PC-9 (cell line): ENCODE measurements at regions not wholly inside any gene's neighbourhood (a gene's known extent, or its start where the extent isn't known, plus 50 kb on each side); places are given as distances from the start of the nearest gene placed in this dataset.

Experiments
- BruUV-seq: library from RNA; stranded (reverse); fragments of 400-500 nt; replicated peaks from 2 replicates; lab custom pipeline; 2021; lab: Mats Ljungman, UMichigan
- CTCF ChIA-PET: fragments of 300-600 bp; sonication (Branson Sonifier 250); formaldehyde crosslinking; loops from one replicate; lab custom pipeline; 2022; ENCODE audit warnings: antibody characterized with exemption; lab: Charles Lee
- POLR2A ChIA-PET: fragments of 300-600 bp; sonication (Branson Sonifier 250); formaldehyde crosslinking; loops from one replicate; lab custom pipeline; 2022; ENCODE audit warnings: antibody characterized with exemption; ENCODE audit not compliant: unreplicated experiment; lab: Charles Lee
- DNase-seq, 2 experiments: peaks; one replicate each; pipeline versions ENCODE4 v3.0.0 to v3.0.0-alpha.2; 2015 to 2022; ENCODE audit warnings: mixed read lengths in 1 of 2
- H2AFZ ChIP-seq: fragments of 200-600 bp; sonication (generic); 2 replicates; pipeline ENCODE4 v1.8.1; 2017; ENCODE audit warnings: antibody characterized with exemption
- H3F3A ChIP-seq: fragments of 200-600 bp; sonication (generic); 2 replicates; pipeline ENCODE4 v1.8.1; 2017; ENCODE audit warnings: antibody characterized with exemption, mild to moderate bottlenecking, low read depth; ENCODE audit not compliant: insufficient read depth
- H3K27ac ChIP-seq: fragments of 200-600 bp; sonication (generic); 2 replicates; pipeline ENCODE4 v1.6.1; 2016; ENCODE audit warnings: mixed run types
- H3K27me3 ChIP-seq: fragments of 200-600 bp; sonication (generic); 2 replicates; pipeline ENCODE4 v1.6.1; 2016; ENCODE audit warnings: low read depth, mixed run types; ENCODE audit not compliant: insufficient read depth
- H3K36me3 ChIP-seq: fragments of 200-600 bp; sonication (generic); 2 replicates; pipeline ENCODE4 v1.6.1; 2016; ENCODE audit warnings: low read depth, mixed run types
- H3K4me1 ChIP-seq: fragments of 200-600 bp; sonication (generic); replicated peaks from 2 replicates; pipeline ENCODE4 v1.6.1; 2016; ENCODE audit warnings: mixed run types; ENCODE audit not compliant: insufficient read depth
- H3K4me2 ChIP-seq: fragments of 200-600 bp; sonication (generic); 2 replicates; pipeline ENCODE4 v1.6.1; 2017; ENCODE audit warnings: mixed run types
- H3K4me3 ChIP-seq: fragments of 200-600 bp; sonication (generic); 2 replicates; pipeline ENCODE4 v1.6.1; 2016; ENCODE audit warnings: mixed run types
- H3K79me2 ChIP-seq: fragments of 200-600 bp; sonication (generic); 2 replicates; pipeline ENCODE4 v1.6.1; 2017; ENCODE audit warnings: low read depth, mixed run types
- H3K9me2 ChIP-seq: fragments of 200-600 bp; sonication (generic); 2 replicates; pipeline ENCODE4 v1.8.1; 2017; ENCODE audit warnings: mild to moderate bottlenecking; ENCODE audit not compliant: insufficient read depth
- H3K9me3 ChIP-seq: fragments of 200-600 bp; sonication (generic); 2 replicates; pipeline ENCODE4 v1.8.1; 2016; ENCODE audit warnings: low read depth; ENCODE audit not compliant: insufficient read depth
- H4K20me1 ChIP-seq: fragments of 200-600 bp; sonication (generic); 2 replicates; pipeline ENCODE4 v1.8.1; 2017; ENCODE audit not compliant: insufficient read depth
- CTCF ChIP-seq: fragments of 200-600 bp; sonication (generic); conservative IDR thresholded peaks from 2 replicates; pipeline ENCODE4 v1.6.1; 2017; ENCODE audit warnings: mixed run types, antibody characterized with exemption, mild to moderate bottlenecking, moderate library complexity
- EZH2 ChIP-seq: fragments of 200-600 bp; sonication (generic); IDR thresholded peaks from 2 replicates; pipeline ENCODE4 v1.8.0; 2017; ENCODE audit warnings: antibody characterized with exemption, low read depth
- intact Hi-C: fragments of 100-400 bp; cut with micrococcal nuclease; formaldehyde crosslinking; loops from one replicate; pipeline ENCODE4 v1.10.0; 2022; ENCODE audit not compliant: unreplicated experiment

GRCh38 chr14:65354715-65355114 is 57.8 kb upstream of the FUT8 start:
- Histone ChIP-seq H3K36me3 (peaks cover 3% of the 10 kb centered on the region; the same call in 1 of the 2 replicates), H3K27ac (peak overlapping the region; percentile 95), H2AFZ (no peak overlapping the region)

GRCh38 chr14:65356327-65356836 is 56.1 kb upstream of the FUT8 start:
- Histone ChIP-seq H3K9me3 (no peaks in the 10 kb centered on the region; the same call in 1 of the 2 replicates), H3F3A (peaks cover 43% of the 10 kb centered on the region), H4K20me1 (no peaks in the 10 kb centered on the region), H3K4me2 (peak overlapping the region; percentile 82), H3K9me2 (no peaks in the 10 kb centered on the region), H3K4me1 (peaks cover 82% of the 10 kb centered on the region), H3K79me2 (peaks cover 20% of the 10 kb centered on the region), H3K27me3 (no peaks in the 10 kb centered on the region), H3K27ac (peak overlapping the region; percentile 95), H3K36me3 (peaks cover 3% of the 10 kb centered on the region; the same call in 1 of the 2 replicates), H2AFZ (peak overlapping the region; percentile 17; the same call in 1 of the 2 replicates), H3K4me3 (peak overlapping the region; percentile 54)
- TF ChIP-seq CTCF: no peak; the same call in 1 of the 2 replicates
- no peak for TF ChIP-seq EZH2
- intact Hi-C loops: loop anchor here (1.0 to 2.0 kb wide), 10 partner anchors 22 to 254 kb away; partner anchors contain the start of genes FUT8 and MAX
- peak; percentile 97 to 100 for DNase-seq
- no TSS peak for BruUV-seq
- CTCF ChIA-PET: no interaction called here
- POLR2A ChIA-PET: interaction anchor here (0.6 to 0.7 kb wide), 2 partner anchors 53 to 59 kb away, joined by 3 to 8 read pairs; no protein-coding TSS in a partner anchor

More at GRCh38 chr14:65354715-65355114, 57.8 kb upstream of the FUT8 start:
- no TSS peak for BruUV-seq
- Histone ChIP-seq H3K4me2 (peak overlapping the region; percentile 56; the same call in 1 of the 2 replicates), H3K9me3 (no peaks in the 10 kb centered on the region), H3K27me3 (no peaks in the 10 kb centered on the region), H4K20me1 (no peaks in the 10 kb centered on the region), H3K4me1 (peaks cover 69% of the 10 kb centered on the region), H3K9me2 (no peaks in the 10 kb centered on the region), H3K4me3 (no peak overlapping the region), H3F3A (peaks cover 41% of the 10 kb centered on the region), H3K79me2 (peaks cover 20% of the 10 kb centered on the region)
- intact Hi-C loops: no loop called here
- peak in 1 of 2 experiments; percentile 11 for DNase-seq
- TF ChIP-seq EZH2: no peak
- TF ChIP-seq CTCF: no peak
- ChIA-PET POLR2A (no interaction called here), CTCF (interaction anchor here (1.0 kb wide), 1 partner anchor 57 kb away, joined by 3 read pairs; no protein-coding TSS in a partner anchor)

- intact Hi-C loops: loop anchor here (2.0 kb wide), 3 partner anchors 66 to 254 kb away; partner anchors contain the start of gene MAX
- Histone ChIP-seq H3F3A (peaks cover 43% of the 10 kb centered on the region), H3K9me3 (no peaks in the 10 kb centered on the region; the same call in 1 of the 2 replicates), H2AFZ (peak overlapping the region; percentile 17; the same call in 1 of the 2 replicates), H3K9me2 (no peaks in the 10 kb centered on the region), H3K27ac (peak overlapping the region; percentile 95), H3K4me3 (peak overlapping the region; percentile 54), H3K79me2 (peaks cover 20% of the 10 kb centered on the region), H3K4me1 (peaks cover 87% of the 10 kb centered on the region), H3K27me3 (no peaks in the 10 kb centered on the region), H3K36me3 (peaks cover 3% of the 10 kb centered on the region; the same call in 1 of the 2 replicates), H3K4me2 (peak overlapping the region; percentile 82), H4K20me1 (no peaks in the 10 kb centered on the region)
- peak; percentile 52 to 80 for DNase-seq
- ChIA-PET CTCF (no interaction called here), POLR2A (interaction anchor here (1.0 kb wide), 1 partner anchor 36 kb away, joined by 5 read pairs; no protein-coding TSS in a partner anchor)
- no peak for TF ChIP-seq CTCF
- no peak for TF ChIP-seq EZH2
- TSS peak; percentile 81 for BruUV-seq
These were observed 55.4 kb upstream of the FUT8 start for GRCh38 chr14:65357113-65357512.
